GM11168 (cell line): ENCODE measurements at regions not wholly inside any gene's neighbourhood (a gene's known extent, or its start where the extent isn't known, plus 50 kb on each side); places are given as distances from the start of the nearest gene placed in this dataset.
"Not testable (repeated sequence)": the region's sequence is repeated elsewhere in the genome, so short reads cannot be mapped to it uniquely, and the experiment has no call there.

Experiments used
- in situ Hi-C: fragments of 300-500 bp; cut with MboI; formaldehyde crosslinking; loops from one replicate; pipeline ENCODE4 v1.12.0; 2022; ENCODE audit warnings: low sequenced_read_pairs; ENCODE audit not compliant: unreplicated experiment

DNA sequence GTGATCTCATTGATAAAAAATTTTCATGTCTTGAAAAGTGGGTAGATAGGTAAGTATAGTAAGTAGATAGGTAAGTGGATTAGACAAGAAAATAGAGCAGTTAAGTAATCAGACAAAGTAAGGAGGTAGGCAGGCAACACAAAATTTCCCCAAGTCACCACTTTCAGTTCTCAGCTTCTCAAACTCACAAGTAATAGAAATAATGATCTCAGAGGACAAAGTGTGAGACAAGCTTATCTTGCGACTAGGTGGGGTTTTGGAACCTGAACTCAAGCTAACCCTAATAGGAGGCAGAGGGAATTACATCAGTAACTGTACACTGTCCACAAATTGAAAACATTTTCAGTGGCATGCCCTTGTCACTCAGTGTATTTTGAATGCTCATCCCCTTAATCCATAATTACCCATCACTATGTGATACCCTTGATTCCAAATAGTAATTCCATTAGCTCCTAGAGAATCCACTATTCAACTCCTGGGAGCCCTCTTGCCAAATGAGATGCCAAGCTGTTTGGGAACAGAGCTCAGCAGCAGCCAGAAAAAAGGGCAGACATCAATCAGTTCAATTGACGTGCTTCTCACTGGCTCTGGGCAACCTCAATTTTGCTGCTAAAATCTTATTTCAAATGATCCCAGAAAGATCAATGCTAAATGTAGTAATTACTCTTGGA lies 703.2 kb downstream of the XPNPEP1 start:
- in situ Hi-C loops: no loop called here

- in situ Hi-C loops: no loop called here
Observed at GRCh38 chr10:109218207-109218606, 705.1 kb downstream of the XPNPEP1 start.

DNA sequence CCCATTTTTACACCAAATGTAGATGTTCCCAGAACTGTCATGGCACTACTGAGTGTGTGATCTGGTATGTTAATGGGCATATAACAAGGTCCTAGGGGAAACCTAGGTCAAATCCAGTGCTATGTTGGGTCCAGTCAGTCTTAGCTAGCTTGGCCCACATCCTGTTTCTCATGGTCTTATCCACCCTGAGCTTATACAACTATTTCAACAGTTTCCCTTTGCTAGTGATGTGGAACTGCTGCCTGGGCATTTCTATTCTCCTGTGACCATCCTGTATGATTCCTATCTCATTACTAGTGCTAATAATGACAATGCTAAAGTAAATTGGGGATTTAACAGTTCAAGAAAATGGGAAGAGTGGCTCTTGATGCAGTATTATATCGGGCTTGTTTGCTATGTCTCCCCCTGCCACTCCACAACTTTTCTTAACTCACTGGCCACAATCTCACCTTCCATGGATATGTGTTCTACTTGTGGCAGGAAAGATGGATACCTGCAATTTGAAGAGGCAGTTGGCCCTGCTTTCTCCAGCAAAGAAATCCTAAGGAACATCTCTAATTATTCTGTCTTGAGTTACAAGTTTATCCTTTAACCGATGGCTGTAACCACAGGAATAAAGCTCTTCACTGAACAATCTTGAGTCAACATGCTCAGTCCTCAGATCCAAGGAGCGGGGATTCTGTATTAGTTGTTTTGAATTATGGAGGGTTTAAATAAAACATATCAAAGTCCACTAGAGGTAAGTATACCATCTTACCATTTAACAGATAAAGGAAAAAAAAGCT lies 707.8 kb downstream of the XPNPEP1 start:
- in situ Hi-C loops: no loop called here

GRCh38 chr10:109214891-109215290 lies 708.4 kb downstream of the XPNPEP1 start:
- in situ Hi-C loops: not testable (repeated sequence)

GRCh38 chr10:109207361-109207760 lies 716.0 kb downstream of the XPNPEP1 start:
- in situ Hi-C loops: no loop called here

GRCh38 chr10:109205929-109206585 lies 717.3 kb downstream of the XPNPEP1 start:
- in situ Hi-C loops: no loop called here

DNA sequence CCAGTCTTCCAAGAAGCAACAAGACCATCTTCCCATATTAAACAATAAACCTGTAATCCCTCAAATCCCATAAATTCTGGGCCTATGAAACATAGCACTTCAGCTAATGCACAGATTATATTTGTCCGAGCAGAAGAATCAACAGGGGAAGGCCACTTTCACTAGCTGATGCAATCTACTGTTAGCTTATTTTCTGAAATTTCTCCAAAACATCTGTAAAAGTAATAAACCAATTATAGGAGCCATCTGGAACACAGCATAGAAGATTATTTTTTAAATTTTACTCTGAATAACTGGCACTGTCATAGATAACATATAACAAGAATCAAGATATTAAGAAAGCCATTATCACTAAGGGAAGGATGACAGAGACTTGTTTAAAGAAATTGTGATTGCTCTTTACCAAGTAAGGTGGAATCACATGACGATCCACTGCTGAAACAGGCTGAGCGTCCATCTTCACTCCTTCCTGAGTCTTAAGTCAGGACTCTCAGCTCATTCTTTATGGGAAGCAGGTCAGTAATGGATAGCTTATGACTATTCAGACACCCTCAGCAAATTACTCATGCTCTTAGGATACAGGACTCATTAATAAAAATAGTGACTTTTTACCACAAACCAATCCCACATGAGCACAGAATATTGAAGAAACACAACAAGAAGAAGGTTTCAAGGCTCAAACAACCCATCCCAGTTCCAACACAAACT lies 719.5 kb downstream of the XPNPEP1 start:
- in situ Hi-C loops: no loop called here

DNA sequence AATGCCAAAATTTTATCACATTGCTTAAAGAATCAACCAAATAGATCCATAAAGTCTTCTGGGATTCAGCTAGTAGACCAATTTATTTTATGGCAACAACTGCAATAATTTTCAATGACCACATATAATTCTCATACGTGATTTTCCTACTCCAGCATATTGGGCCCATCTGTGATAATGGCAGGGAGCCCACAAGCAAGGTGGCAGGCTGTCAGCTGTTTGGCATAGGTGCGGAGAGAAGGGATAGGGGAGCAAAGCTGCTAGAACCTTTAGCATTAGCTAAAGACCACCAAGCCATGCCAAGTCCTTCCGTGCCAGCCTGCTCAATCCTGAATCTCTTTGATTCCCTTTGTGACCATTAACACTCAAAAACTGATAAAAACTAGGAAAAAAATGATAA lies 721.2 kb downstream of the XPNPEP1 start:
- in situ Hi-C loops: no loop called here

DNA sequence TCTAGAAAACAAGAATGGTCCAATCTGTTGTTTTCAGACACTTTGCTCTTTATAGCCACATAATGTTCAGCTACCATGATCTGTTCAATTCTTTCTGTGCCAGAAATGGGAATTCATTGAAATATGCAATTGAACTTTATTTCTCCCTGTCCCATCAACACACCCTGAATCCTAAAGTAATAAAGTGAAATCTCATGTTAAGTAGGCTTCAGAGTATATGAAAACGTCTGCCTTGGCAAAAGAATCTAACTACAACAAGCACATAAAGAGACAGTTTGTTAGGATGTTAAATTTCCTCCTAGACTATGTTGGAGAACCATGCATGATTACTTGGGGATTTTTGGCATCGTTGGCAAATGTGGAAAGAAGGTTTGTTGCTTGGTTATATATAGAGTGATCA lies 722.7 kb downstream of the XPNPEP1 start:
- in situ Hi-C loops: no loop called here

DNA sequence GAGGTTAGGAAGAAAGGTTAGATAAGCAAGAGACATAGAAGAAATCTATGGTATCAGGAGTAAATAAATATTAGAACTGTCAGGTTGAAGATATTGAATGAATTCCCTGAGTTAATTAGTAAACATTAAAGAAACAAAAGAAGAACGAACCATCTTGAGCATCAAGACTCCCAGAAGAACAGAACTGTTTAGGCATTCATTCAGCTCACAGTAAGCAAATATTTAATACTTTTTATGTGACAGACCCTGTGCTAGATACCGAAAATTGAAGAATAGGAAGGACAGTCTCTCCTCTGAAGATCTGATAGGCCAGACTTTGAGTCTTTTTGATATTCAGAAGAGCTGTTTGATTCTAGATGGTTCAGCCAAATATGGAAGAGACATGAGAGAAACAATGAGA lies 731.5 kb downstream of the XPNPEP1 start:
- in situ Hi-C loops: no loop called here

DNA sequence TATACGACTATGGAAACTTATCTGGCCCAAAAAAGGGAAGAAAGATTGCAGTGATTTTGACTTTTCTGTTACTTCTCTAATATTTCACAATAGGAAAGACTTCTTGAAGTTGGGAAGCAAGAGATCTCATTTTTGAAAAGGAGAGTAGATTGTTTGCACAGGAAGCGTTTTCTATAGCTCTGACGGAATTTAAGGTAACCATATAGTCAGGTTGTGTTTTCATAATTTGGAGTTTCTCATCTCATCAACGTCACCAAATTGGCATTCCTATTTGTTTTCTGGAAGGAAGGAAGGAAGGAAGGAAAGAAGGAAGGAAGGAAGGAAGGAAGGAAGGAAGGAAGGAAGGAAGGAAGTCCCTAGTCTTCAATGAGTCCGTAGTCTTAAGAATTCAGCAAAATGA lies 732.0 kb downstream of the XPNPEP1 start:
- in situ Hi-C loops: no loop called here

- in situ Hi-C loops: no loop called here
Observed at GRCh38 chr10:109187677-109188076, 735.6 kb downstream of the XPNPEP1 start.

DNA sequence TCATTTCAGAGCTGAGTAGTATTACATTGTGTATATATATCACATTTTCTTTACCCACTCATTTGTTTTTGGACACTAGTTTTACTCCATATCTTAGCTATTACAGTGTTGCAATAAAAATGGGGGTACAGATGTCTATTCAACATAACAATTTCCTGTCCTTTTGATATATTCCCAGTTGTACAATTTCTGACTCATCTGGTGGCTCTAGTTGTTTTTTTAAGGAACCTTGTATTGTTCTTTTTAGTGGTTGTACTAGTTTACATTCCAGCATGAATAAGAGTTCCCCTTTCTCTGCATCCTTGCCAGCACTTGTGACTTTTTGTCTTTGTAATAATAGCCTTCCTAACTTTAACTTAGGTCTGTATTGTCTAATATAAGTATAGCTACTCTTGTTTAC lies 739.9 kb downstream of the XPNPEP1 start:
- in situ Hi-C loops: no loop called here

DNA sequence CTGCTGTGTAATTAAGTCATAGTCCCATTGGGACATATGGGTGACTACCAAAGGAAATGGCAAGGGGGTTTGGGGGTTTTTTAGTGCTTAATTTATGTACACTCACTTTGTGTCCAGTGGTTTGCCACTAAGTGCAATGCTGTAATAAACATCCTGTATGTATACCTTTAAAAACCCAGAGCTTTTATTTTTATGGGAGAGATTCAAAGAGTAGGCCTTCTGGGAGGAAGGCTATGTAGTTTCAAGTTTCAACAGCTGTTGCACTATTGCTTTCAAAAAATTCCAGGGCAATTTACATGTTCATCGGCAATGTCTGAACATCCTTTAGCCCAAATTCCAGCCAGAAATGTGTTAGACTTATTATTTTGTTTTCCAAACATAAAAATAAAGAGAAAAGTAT lies 744.7 kb downstream of the XPNPEP1 start:
- in situ Hi-C loops: no loop called here

GRCh38 chr10:109174526-109174925 lies 748.8 kb downstream of the XPNPEP1 start:
- in situ Hi-C loops: no loop called here

GRCh38 chr10:109173937-109174336 lies 749.4 kb downstream of the XPNPEP1 start:
- in situ Hi-C loops: no loop called here

- in situ Hi-C loops: no loop called here
Observed at GRCh38 chr10:109173121-109173520, 750.2 kb downstream of the XPNPEP1 start.

DNA sequence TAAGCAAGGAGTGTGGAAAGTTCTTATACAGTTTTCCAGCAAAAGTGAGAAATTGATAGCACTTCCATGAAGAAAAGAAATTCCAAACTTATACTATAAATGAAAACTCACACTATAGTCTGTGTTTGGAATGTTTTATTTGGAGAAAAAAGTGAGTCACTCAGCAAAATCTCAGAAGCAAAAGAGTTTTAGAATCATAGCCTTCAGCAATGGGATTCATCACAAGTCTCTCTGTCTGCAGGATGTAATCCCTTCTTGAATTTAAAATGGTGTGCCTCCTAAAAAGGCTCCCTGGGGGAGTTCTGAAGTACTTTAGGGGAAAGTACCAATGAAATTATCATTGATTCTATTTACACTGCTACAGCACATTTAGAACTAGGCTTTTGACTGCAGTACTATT lies 756.4 kb downstream of the XPNPEP1 start:
- in situ Hi-C loops: no loop called here

DNA sequence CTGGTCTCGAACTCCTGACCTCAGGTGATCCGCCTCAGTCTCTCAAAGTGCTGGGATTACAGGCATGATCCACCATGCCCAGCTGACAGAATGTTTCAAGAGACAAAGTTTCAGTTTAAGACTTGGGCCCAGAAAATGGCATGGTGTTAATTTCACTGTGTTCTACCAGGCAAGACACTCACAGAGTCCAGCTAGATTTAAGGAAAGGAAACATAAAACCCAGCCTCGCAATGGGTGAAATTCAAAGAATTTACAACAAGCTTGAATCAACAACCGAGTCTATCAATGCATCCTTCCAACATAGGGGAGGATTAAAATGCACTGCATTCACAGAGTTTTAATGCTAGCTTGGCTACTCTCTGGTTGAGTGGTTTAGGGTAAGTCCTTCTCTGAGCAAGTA lies 764.0 kb downstream of the XPNPEP1 start:
- in situ Hi-C loops: no loop called here

DNA sequence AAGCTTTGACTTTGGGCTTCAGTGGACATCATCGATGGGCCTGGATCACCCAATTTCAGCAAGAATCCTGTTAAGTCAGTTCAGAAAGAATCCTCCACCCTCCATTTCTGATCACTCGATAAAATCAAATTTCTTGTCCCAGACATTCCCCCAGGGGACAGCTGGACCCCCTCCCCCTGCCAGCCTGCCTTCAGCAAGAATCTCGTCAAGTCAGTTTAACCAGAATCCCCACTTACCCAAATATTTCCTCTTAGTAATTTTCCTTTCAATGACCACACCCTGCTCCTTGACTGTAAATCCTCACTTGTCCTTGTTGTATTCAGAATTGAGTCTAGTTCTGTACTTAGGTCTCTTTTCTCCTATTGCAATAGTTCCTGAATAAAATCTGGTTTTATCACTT lies 766.9 kb downstream of the XPNPEP1 start:
- in situ Hi-C loops: no loop called here
